GM13977 (cell line): ENCODE measurements at regions not wholly inside any gene's neighbourhood (a gene's known extent, or its start where the extent isn't known, plus 50 kb on each side); places are given as distances from the start of the nearest gene placed in this dataset.

Experiments used
- DNase-seq: peaks from one replicate; pipeline ENCODE4 v3.0.0; 2012; ENCODE audit warnings: low spot score
- CTCF ChIP-seq: IDR thresholded peaks from 2 replicates; pipeline ENCODE4 v1.5.1; 2012; ENCODE audit warnings: mild to moderate bottlenecking, control low read depth; ENCODE audit not compliant: insufficient read depth; ENCODE audit errors: extremely low read depth, missing control alignments
- in situ Hi-C: fragments of 300-500 bp; cut with MboI; formaldehyde crosslinking; loops from one replicate; pipeline ENCODE4 v1.12.0; 2022; ENCODE audit warnings: low sequenced_read_pairs, low pct_unique_long_range_greater_than_20kb, mixed read lengths, inconsistent platforms; ENCODE audit not compliant: unreplicated experiment

GRCh38 chr14:79947440-79948054, 263.8 kb downstream of the DIO2 start:
- no peak for DNase-seq
- TF ChIP-seq CTCF, result no peak
- in situ Hi-C loops, result no loop called here

- no peak for DNase-seq
- no peak for TF ChIP-seq CTCF
- in situ Hi-C loops, result no loop called here
These were observed 272.1 kb downstream of the DIO2 start for GRCh38 chr14:79939235-79939634.

- DNase-seq, result no peak
- TF ChIP-seq CTCF, result no peak
- in situ Hi-C loops, result no loop called here
These were observed 273.1 kb downstream of the DIO2 start for GRCh38 chr14:79938185-79938584.

- no peak for TF ChIP-seq CTCF
- in situ Hi-C loops, result no loop called here
- DNase-seq, result no peak
These were observed 273.9 kb downstream of the DIO2 start for GRCh38 chr14:79937433-79937832.

- DNase-seq, result no peak
- in situ Hi-C loops, result no loop called here
- no peak for TF ChIP-seq CTCF
These were observed 286.8 kb downstream of the DIO2 start for GRCh38 chr14:79924551-79924950.

- in situ Hi-C loops, result no loop called here
These were observed 291.1 kb downstream of the DIO2 start for GRCh38 chr14:79920180-79920692.

More at GRCh38 chr14:79920180-79920692, 291.1 kb downstream of the DIO2 start:
- no peak for DNase-seq
- no peak for TF ChIP-seq CTCF
